Superior temporal gyrus (tissue), 1 donor: ENCODE measurements at regions not wholly inside any gene's neighbourhood (a gene's known extent, or its start where the extent isn't known, plus 50 kb on each side); places are given as distances from the start of the nearest gene placed in this dataset.
"Not testable (repeated sequence)": the region's sequence is repeated elsewhere in the genome, so short reads cannot be mapped to it uniquely, and the experiment has no call there.

ENCODE experiments used
- DNase-seq: peaks from one replicate; pipeline ENCODE4 v3.0.0-alpha.2; 2016; ENCODE audit errors: extremely low spot score

DNA sequence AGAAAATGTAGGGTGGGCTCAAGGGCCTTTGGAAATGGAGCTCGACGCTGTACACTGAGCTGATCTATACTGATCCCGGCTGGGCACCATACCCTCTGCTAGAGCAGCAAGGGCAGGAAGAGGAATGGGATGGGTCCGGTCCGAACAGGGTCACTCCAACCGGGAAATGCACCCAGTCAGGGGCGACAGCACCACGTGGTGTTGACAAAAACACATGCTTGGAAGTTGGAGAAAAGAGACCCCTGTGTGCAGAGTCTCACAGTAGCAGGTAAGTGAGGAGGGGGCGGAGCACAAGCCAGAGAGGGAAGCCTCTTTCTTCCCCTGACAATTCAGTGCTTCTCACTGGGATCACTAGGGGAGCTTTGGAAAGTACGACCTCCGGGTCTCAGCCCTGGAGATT, 84.1 kb upstream of the ASB18 start:
- DNase-seq: no peak

DNA sequence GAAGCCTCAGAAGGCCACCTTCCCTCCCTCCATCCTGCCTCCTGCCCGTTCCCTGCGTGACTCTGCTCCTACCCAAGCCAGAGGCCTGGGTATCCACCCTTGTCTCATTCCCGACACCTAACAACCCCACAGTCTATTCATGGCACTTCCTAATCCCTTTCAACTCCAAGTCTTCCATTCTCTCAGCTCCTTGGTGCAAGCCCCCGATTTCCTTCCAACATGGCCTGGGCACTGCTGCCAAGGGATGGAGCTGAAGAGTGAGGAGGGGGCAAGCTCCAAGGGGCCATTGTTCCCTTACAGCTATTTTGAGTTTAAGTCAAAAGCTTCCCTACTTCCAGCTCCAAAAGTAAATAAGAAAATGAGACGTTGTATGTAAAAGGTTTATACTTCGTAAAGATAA, 84.8 kb upstream of the ASB18 start:
- no peak for DNase-seq

DNA sequence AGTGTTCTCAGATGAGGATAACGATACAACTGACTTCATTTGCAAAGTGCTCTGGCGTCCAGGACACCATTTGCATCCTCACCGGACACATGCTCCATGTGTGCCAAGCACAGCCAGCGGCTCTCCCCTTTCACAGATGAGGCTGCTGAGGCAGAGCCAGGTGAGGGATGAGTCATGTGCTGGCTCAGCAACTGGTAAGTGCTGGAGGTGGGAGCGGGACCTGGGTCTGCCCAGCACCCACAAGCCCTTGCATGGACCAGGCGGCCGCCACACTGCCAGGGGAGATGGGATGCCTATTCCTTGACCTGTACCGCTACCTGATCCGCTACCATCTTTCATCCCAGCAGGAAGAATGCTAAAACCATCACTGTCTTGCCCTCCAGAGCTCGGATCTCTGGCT, 86.2 kb upstream of the ASB18 start:
- DNase-seq: no peak

DNA sequence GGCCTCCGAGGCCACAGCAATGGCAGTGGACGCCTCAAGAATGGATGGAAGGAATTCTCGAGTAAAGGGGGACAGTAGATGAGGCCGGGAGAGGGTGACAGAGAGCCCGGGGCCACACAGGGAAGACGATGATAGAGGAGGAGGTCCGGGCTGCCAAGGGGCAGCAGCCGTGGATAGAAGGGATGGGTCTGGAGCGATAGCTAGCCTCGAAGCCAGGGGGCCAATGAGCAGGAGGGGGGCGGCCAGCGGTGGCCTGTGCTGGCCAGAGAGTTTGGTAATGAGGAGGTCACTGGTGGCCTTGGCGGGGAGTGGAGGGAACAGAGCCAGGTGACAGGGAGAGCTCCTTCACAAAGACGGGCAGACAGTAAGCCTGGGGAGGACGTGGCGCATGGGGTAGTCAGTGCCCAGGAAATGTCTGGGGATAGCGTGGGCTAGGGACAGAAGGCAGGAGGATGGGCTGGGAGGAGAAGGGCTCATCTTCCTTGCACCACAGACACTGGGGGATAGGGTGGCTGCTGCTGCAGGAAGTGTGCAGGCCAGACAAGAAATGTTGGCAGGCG, 87.8 kb upstream of the ASB18 start:
- no peak for DNase-seq

DNA sequence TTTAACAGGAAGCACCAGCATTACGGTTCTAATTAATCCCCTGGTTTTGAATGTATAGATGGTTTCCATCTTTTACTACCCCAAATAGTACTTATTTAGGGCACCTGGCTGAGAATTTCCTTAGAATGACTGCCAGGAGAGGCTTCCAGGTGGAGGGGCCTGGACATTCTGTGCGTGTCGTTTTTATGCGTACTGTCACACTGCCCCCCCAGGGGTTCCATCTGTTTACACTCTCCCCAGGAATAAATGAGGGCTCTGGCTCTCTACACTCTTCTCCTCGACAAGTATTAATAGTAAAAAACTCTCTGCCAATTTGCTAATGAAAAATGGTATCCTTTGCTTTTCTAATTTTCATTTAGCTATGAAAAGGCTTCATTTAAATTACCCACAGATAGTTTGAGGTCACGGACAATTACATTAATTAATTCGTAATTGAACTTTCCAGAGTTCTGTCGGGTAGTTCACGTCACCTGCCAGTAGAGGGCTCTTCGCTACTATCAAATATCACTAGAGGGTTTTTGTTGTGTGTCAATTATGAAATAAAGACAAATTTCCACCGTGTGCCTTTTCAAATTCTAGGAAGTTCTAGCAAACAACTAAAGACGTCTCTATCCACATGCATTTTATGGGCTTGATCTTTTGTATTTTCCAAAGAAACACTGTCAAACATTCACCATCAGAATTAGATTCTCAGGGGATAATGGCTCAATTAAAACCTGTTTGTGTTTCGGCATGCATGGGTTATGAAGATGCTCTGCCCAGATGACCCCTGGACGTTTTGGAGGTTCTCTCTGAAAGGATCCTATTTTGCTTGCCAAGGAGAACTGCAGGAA, 88.8 kb upstream of the ASB18 start:
- peak; percentile 81 for DNase-seq

DNA sequence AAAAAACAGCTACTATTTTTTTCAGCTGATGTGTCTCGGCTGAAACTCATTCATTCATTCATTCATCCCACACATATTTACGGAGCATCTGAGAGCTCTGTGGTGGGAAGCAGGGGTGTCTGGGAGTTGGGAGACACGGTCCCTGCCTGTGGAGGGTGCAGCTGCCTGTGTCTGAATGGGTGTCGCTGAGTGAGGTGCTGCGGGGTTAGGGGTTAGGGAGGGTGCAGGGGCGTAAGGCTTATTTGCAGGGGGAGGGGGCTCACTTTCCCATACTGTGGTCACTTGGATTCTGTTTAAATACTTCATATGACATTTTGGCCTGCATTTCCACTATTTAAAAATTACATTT, 89.4 kb upstream of the ASB18 start:
- no peak for DNase-seq

DNA sequence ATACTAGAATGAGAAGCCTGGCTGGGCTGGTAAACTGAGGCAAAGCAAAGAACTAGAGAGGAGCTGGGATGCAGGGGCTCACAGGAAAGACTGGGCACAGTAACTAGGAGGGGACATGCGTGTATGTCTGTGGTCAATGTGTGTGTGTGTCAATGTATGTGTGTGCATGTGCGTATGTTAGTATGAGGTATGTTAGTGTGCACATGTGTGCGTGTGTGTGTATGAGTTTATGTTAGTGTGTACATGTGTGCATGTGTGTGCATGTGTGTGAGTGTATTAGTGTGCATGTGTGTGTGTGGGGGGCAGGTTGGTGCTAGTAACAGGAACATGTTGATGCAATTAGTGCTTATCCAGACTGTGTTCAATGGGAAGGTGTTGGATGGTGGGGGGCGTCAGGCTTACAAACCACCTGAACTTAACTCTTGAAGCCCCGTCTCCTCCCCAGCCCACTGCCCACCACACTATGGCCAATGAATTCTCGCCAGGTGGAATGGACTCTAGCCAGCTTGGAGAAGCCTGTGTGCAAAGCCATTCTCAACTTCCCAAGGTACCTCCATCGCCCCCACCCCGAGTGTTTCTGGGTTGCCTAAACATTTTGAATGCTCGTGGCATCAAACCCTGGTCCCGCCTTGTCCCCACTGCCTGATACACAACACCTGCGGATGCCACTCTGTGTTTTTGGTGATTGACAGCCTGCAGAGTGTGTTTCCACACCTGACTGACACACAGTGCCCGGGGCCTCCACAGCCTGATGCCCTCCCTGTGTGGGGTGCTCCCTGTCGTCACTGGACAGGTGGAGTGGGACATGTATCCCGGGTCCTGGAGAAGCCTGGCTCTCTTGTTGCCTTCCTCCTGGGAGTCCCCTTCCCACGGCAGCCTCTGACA, 90.1 kb upstream of the ASB18 start:
- DNase-seq: no peak

DNA sequence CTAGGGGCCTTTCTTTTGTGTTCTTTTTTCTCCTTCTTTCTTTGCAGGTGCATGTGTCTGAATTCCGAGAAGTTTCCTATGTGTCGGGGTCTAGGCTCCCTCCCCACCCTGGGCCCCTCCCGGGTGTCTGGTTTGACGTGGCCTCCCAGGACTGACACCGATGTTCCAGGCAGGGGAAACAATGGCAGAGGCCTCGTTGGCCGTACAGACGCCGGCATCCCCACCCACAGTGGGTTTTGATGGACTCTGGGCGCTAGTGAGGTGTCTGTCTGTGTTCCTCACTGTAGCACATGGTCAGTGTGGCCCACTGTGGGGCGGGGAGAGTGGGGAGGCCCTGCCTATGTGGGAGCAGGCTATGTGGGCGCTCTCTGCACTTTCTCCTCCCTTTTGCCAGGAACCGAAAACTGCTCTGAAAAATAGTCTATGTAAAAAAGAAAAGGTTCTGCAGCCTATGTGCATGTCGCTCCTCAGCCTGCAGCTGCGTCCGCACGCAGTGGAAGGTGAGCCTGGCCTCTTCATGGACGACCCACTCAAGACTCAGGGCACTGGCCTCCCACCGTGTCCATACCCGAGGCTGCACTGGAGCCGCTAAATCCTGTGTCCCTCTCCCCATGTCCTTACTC, 90.9 kb upstream of the ASB18 start:
- DNase-seq: no peak

DNA sequence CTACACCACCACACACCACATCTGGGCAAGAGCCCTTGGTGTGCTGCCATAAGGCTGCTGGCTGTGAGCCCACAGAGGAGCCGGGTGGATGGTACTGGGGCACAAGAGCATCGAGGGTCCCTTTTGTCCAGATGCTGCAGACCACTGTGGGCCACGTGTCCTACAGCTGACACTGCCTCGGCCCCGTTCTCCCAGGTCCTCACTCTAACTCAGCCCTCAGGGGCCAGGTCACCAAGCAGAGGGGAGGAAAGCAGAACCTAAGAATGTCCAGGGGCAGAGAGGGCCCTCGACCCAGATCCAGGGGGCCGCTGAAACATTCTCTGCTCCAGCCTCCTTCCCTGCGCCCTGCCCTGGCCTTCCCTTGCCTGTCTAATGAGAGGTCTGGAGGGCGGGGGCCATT, 91.7 kb upstream of the ASB18 start:
- no peak for DNase-seq

DNA sequence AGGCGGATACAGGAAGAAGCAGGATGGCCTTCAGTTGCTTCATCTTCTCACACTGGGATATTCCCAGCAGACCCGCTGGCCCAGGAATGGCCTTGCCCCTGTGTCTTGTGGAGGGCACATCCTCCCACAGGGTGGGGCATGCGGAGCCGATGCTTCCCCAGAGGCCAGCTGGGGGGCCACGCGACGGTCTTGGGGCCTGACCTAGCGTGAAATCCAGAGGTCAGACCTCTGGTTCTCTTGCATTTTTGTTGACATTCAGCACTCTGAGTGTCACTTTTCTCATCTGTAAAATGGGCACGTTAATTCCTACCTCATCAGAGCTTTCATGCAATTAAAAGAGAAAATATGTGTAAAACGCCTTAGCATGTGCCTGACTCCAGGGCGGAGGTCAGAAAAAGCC, 92.1 kb upstream of the ASB18 start:
- DNase-seq: not testable (repeated sequence)

DNA sequence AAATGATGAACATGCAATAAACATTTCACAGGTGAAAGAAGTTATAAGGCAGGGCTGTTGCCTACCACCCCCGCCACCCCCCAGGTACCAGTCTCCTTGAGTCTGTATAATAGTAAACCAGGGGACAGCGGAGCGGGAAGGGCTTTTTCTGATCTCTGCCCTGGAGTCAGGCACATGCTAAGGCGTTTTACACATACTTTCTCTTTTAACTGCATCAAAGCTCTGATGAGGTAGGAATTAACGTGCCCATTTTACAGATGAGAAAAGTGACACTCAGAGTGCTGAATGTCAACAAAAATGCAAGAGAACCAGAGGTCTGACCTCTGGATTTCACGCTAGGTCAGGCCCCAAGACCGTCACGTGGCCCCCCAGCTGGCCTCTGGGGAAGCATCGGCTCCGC, 94.3 kb upstream of the ASB18 start:
- not testable (repeated sequence) for DNase-seq

DNA sequence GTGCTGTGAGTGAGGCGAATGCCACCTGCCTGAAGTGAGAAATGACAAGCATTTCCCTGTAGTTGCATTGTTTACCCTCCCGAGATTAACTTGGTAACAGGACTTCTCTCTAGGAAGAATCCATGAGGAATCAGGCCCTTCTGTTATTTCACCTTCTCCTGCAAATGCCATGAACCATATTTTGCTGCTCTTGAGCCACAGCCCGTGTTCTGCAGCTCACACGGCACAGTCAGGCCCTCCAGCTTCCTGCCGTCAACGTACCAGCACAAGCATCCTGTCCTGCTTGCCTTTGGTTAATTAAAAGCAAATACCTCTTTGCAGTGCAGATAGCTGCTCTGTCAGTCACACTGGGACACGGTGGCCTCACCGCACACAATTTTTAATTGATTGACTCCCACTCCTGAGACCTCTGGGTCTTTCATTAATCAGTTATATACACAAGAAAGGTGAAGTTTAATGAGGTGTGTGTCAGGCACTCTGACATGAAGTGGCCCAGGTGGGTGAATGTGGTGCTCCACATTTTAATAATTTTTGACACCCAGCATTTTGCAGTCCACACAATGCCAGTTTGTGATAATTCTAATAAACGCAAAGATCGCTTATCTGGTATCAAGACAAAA, 95.3 kb upstream of the ASB18 start:
- DNase-seq: no peak

DNA sequence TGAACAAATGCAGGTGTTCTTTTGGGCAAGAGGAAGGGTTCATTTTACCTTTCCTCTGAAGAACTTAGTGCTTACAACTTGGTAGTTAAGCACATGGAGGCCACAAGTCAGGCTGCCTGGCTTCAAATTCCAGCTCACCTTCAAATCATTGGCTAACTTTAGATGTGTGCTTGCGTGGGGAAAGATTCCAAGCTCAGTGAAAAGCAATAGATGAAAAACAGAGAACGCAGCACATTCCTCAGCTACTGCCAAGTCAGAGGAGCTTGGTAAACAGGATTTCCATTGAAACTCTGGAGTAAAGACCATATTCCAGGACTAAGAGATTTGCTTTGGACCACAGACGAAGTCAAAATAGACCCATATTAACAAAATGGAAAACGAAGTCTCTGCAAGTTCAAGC, 96.3 kb upstream of the ASB18 start:
- DNase-seq: no peak

DNA sequence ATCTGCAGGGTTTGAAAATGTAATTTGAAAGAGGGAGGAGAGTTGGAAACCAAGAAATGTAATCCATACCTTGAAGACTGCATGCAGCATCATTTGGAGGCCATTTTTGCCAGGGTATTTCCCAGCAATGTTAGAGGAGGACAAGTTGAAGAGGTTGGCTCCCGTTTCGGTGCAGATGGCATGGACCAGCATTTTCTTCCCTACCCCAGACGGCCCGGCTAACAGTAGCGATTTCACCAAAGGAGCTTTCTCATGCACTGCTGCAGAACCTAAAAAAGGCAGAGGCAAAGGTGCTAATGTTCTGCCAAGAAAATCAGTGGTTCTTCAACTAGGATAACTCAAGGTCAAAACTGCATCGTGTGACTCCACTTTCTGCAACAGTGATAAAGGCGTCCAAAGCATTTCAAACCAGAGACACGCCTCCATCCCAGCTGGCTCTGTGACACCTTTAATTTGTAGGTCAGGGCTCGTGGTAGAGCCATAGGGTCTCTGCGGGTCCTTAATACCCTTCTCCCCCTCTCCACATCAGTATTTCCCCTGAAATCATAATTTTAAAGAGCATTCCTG, 99.6 kb upstream of the ASB18 start:
- no peak for DNase-seq

DNA sequence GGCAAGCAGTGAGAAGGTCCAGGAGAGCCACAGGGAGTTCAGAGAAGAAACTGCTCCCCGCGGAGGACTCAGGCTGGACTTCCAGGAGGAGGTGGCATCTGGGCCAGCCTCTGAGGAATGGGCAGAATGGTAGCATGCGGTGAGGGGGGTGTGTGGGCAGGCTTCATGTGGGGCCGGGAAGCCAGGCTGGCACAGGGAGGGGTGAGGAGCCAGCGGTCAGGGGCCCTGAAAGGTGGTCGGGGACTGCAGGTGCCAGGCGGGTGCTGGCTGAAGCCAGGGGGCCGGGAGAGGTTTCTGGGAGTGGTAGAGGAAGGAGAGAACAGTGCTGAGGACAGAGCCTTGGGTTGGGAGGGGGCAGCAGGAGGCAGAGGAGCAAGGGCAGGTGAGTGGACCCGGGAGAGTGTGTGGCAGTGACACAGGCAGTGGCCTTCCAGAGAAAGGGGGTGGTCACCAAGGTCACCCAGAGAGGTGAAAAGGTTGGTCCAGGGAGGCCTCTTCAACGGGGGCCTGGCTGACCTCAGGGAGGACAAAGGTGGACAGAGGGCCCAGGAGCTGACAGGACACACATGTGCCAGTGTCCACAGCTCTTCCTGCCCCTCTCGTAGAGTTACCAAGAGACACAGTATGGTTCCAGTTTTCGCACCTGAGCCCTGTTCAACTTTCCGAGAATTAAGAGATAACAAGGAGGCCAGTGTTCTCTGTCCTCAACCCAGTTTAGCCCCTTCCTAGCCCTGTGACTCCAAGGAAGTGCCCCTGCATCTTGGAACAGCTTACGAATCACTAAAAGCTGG, 101.2 kb upstream of the ASB18 start:
- no peak for DNase-seq

DNA sequence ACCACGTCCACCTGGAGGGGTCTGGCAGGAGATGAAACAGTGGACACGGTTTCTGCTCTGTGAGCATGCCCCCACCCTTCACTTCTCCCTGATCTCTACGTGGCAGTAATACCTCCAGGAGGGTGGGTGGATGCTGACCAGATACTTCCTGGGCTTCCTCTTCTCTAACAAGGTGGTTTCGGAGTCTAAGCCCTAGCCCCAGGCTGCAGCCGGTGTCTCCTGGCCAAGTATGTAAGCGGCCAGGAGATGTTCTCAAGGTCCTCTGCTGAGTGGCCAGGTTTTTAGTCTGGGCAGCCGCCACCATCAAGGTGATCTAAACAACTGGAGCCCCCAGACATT, 101.8 kb upstream of the ASB18 start:
- no peak for DNase-seq

DNA sequence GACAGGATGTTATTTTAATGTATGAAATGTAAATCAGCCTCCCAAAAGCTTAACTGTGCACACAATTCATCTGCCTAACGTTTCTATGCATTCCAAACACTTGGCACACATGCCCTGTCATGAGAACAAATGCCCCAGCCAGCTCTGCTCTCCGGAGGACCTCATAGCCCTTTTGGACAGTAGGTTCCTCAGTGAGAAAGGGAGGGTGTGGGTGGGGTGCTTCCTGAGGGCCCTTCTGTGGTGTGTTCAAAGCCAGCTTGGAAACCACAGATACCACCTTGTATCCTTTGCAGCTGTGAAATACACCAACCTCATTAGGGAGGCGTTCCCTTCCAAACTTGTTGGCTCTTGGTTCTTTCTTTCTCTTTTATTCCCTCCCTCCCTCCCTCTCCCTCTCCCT, 102.2 kb upstream of the ASB18 start:
- no peak for DNase-seq

DNA sequence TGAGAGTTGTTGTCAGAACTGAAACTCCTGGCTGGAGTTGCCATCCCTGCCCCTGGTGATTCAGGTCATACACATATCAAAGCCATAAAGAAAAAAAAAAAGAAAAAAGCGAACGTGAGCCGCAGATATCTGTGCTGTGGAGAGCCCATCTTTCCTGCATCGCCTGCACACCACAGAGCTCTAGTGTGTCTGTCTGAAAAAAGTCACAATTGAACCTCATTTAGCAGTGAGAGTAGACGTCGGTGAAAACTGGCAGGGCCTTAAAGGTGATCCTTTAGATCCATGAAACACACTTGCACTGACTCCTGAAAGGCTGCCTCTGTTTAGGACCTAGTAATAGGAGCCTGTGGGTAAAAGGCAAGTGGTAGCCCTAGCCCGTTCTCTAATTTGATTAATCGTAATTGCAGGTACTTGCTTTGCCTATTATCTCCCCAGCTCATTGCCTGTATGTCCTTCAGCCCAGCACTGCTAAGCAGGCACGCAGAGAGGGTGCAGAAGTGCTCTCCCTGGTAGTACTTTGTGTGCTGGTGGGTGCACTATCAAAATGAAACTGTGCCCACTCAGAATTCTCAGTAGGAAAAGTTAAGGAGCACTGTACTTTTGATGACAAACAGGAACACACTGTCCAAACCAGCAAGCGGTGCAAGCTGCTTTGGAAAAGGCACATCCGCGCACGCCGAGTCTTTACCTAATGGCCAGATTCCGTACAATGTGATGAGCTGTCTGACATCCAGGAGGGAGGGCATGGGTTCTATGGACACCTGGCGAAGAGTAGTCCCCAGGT, 103.5 kb upstream of the ASB18 start:
- no peak for DNase-seq

DNA sequence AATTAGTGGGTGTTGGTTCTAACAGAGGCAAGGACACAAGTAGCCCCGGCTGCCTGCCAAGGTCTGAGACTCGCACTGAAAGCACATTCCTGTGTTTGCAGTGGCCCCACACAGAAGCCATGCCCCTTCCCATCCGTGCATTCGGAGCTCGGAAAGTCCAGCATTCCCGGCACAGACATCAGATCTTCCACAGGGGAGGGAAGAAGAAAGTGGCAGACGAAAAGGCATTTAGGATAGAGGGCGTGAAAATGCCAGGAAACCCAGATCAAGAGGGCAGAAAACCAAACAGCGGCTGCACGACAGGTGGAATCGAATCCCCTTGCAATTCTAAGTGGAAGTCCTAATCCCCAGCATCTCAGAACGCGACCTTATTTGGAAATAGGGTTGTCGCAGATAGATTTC, 105.5 kb upstream of the ASB18 start:
- DNase-seq: no peak

DNA sequence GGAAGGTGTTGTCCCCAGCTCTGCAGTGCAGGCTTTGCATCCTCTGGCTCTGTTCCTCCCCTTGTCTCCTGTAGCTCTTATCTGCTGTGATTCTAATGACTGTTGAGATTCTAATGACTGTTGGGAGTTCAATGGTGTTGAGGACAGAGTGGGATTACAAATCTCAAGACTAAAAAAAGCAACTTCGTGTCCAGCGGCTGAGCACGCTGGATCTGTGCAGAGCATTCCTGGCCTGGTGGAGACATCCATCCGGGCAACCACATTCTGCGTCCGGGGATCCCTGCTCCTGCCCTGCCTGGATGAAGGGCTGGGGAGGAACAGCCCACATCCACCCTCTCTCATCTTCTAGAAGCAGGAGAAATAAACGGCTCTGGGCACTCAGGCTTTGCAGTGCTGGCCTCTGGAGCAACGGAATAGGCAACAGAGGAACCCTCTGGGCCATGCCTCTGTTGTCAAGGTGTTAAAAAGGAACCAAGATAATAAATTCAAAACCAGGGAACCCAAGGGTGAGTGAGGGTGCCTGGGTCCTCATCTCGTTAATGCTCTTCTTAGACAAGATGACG, 106.7 kb upstream of the ASB18 start:
- DNase-seq: no peak
